ENCODE measurements at regions not wholly inside any gene's neighbourhood (a gene's known extent, or its start where the extent isn't known, plus 50 kb on each side); places are given as distances from the start of the nearest gene placed in this dataset.

DNA sequence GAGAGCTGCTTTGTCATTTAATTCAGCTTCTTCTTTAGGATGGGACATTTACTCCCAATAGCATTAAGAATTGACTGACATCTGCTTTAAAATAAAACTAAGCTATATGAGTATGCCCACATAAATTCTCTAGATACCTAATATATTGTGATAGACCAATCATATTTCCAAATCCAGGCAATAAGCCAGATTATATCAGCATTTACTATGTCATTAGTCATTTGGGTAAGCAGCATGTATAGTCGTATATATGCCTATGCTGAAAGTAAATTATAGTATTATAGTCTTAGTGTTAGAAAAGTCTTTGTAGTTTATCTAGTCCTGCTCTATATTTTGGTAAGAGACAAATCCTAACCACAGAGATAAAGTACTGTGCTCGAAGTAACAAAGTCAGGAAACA lies 958.1 kb downstream of the KCNJ2 start:
- TF ChIP-seq CTCF (conservative IDR thresholded peaks at IDR 0.05 in 1 of 2, IDR thresholded peaks at IDR 0.05 in 1 of 2; ENCODE audit: extremely low read depth in 1 of 2, insufficient read depth in 1 of 2, low read depth in 1 of 2, low read length in 2 of 2) (no peak), EZH2 (IDR thresholded peaks at IDR 0.05; ENCODE audit: borderline replicate concordance, low read length) (no peak)

All from mammary epithelial cell (primary cell).